ENCODE measurements at regions not wholly inside any gene's neighbourhood (a gene's known extent, or its start where the extent isn't known, plus 50 kb on each side); places are given as distances from the start of the nearest gene placed in this dataset.

DNA sequence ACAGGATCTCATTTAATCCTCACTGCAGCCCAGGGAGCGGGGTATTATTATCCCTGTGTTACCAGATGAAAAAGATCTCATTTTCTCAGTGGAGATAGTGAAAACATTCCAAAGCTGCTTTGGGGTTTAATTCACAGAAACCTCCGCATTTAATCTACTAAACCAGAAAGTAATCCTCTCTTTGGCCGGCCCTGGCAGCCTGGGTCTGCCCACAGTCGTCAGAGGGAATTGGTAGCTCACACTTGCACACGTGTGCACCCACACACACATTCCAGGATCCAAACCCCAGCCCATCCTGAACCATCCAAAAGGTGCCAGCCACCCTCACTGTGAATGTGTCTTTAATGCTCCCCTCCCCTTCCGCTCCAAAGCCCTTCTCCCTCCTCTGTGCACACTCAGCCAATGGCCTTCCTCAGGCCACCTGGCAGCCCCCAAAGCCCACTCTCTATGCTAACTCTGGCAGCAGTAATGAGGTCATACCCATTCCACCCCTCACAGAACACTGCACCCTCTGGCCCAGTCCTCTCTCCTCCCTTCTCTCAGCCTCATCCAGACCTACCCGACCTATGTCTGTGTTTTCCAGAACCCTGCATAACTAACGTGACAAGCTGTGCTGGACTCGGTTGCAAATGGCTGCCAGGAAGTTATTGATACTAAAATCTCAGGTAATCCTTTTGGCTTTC is 466.2 kb downstream of the SOX6 start:
- Mint-ChIP-seq H3K4me1 (ENCODE audit: low read depth) (no peaks in the 10 kb centered on the region), H3K4me3 (no peak overlapping the region), H3K27ac (no peak overlapping the region), H3K36me3 (ENCODE audit: low read depth) (no peaks in the 10 kb centered on the region), H3K27me3 (peaks cover 4% of the 10 kb centered on the region), H3K9me3 (no peaks in the 10 kb centered on the region)

DNA sequence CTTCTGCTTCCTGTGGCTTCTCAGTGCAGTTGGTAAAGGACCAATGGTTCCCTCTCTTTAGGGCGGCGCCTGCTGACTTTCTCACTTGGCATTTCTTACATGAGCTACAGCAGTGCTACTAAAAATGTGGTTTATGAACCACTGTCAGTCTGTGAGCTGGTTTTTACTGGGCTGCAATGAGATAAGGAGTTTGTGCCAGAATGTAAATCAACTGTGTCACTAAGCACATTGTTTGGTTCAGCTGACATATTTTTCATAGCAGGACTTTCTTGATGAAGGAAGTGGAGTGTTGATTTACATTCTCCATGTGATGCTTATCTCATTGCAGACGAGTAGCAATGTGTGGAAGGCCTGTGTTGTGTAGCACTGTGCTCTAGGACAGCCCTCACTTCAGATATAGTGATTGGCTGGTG is 463.3 kb downstream of the SOX6 start:
- no peaks in the 10 kb centered on the region for H3K4me1 Mint-ChIP-seq (ENCODE audit: low read depth)
- H3K27me3 Mint-ChIP-seq, result peaks cover 4% of the 10 kb centered on the region
- no peak overlapping the region for H3K27ac Mint-ChIP-seq
- no peaks in the 10 kb centered on the region for H3K36me3 Mint-ChIP-seq (ENCODE audit: low read depth)
- no peaks in the 10 kb centered on the region for H3K9me3 Mint-ChIP-seq
- H3K4me3 Mint-ChIP-seq, result no peak overlapping the region

DNA sequence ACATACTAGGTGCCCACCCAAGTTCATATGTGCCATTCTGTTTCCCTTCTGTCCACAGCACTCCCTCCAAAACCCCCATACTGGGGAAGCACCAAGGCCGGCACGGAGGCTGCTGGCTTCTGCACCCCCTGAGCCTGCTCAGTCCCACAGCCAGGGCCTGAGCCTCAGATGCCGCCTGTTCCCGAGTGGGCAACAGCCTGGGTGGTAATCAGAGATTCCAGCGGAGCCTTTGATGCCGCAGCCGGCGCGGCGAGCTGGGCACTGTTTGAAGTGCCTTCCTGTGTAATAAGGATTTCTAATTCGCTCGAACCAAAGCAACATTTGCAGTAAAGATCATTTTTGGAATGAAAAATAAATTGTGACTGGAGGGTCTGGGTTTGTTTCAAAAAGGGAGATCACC is 460.3 kb downstream of the SOX6 start:
- no peaks in the 10 kb centered on the region for H3K36me3 Mint-ChIP-seq (ENCODE audit: low read depth)
- no peaks in the 10 kb centered on the region for H3K9me3 Mint-ChIP-seq

DNA sequence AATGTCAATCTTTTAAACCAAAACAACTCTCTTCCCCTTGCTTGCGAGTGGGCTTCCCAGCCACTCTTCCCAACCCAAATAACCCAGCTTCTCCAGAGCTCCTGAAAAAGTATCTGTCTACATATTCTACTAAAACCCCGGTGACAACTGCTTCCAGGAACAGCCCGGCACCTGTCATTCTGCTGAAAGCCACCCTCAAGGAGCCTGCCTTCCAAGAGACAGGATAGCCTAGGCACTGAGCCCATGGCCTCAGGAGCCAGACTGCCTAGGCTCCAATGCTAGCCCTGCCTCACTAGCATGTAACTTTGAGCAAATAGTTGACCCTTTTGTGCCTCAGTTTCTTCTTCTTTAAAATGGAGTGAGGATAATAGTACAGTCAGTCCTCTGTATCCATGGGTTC is 459.8 kb downstream of the SOX6 start:
- no peaks in the 10 kb centered on the region for H3K27me3 Mint-ChIP-seq
- no peaks in the 10 kb centered on the region for H3K9me3 Mint-ChIP-seq
- no peak overlapping the region for H3K27ac Mint-ChIP-seq

More for the DNA sequence above, 460.3 kb downstream of the SOX6 start:
- Mint-ChIP-seq H3K27ac (no peak overlapping the region), H3K4me1 (ENCODE audit: low read depth) (no peaks in the 10 kb centered on the region), H3K27me3 (no peaks in the 10 kb centered on the region), H3K4me3 (no peak overlapping the region)

DNA sequence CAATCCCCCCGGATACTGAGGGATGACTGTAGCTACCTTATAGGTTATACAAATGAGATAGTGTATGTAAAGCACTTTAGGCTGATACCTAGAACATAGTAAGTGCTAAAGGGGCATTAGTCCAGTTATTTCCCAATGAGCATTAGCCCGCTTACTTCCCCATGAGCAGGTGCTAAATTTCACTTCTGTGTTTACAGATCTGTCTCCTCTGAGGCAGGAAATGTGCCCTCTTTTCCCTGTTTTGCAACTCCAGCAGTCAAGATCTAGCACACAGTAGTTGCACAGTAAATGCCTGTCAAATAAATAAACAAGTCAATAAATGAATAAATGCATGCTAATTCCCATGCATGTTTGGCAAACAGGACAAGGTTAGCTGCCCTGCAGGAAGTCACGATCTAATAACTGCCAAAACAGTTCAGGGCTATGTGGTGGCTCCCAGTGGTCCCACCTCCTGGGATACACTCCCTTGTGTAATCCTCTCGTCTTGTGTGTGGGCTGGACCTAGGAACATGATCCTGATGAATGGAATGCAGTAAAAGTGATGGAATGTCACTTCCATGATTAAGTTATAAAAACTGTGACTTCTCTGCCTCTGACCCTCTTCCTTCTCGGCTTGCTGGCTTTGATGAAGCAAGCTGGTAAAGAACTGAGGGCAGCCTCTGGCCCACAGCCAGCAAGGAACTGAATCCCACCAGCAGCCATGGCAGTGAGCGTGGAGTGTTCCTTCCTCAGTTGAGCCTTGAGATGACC is 459.0 kb downstream of the SOX6 start:
- no peaks in the 10 kb centered on the region for H3K9me3 Mint-ChIP-seq
- H3K4me3 Mint-ChIP-seq, result no peak overlapping the region
- no peaks in the 10 kb centered on the region for H3K36me3 Mint-ChIP-seq (ENCODE audit: low read depth)
- H3K27me3 Mint-ChIP-seq, result no peaks in the 10 kb centered on the region
- H3K4me1 Mint-ChIP-seq (ENCODE audit: low read depth), result no peaks in the 10 kb centered on the region
- H3K27ac Mint-ChIP-seq, result no peak overlapping the region

More for the DNA sequence above, 459.8 kb downstream of the SOX6 start:
- Mint-ChIP-seq H3K4me1 (ENCODE audit: low read depth) (no peaks in the 10 kb centered on the region), H3K4me3 (no peak overlapping the region), H3K36me3 (ENCODE audit: low read depth) (no peaks in the 10 kb centered on the region)

DNA sequence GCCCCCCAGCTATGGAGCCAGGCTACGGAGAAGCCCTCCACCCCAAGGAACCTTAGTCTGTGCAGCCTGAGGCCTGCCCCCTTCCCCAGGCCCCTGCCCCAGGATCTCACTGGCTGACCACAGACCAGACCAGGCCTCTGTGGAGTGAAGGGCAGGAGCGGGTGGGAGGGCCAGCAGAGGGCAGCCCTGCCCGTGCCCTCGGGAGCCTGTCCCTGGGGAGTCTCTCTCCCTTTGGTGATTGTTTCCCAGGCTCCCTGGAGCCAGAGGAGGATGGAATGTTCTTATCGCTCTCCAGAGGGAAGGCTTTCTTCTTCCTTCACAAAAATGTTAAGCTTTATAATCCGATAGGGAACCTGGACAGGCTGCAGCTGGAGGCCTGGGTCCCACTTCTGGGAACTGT is 455.3 kb downstream of the SOX6 start:
- Mint-ChIP-seq H3K4me3 (no peak overlapping the region), H3K9me3 (no peaks in the 10 kb centered on the region), H3K36me3 (ENCODE audit: low read depth) (no peaks in the 10 kb centered on the region)

DNA sequence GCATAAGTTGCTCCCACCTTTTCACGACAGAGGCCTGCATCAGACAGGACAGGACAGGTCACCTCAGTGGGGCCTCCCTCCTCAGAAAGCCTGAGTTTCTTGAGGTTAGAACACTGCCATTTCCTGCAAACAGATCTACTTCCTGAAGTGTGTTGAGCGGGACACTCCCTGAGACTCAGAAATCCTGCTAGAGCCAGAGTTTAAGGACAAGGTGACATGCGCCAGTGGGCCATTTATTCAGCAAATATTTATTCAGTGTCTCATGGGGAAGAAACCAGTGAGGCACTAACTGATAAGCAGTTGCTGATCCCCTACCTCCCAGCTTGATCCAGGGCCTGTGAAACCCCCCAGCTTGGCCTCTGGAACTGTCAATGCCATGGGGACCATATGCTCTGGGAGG is 454.6 kb downstream of the SOX6 start:
- no peaks in the 10 kb centered on the region for H3K9me3 Mint-ChIP-seq
- H3K36me3 Mint-ChIP-seq (ENCODE audit: low read depth), result no peaks in the 10 kb centered on the region
- H3K27ac Mint-ChIP-seq, result no peak overlapping the region
- no peak overlapping the region for H3K4me3 Mint-ChIP-seq
- no peaks in the 10 kb centered on the region for H3K4me1 Mint-ChIP-seq (ENCODE audit: low read depth)
- no peaks in the 10 kb centered on the region for H3K27me3 Mint-ChIP-seq

More for the DNA sequence above, 455.3 kb downstream of the SOX6 start:
- Mint-ChIP-seq H3K4me1 (ENCODE audit: low read depth) (no peaks in the 10 kb centered on the region), H3K27me3 (no peaks in the 10 kb centered on the region), H3K27ac (no peak overlapping the region)

DNA sequence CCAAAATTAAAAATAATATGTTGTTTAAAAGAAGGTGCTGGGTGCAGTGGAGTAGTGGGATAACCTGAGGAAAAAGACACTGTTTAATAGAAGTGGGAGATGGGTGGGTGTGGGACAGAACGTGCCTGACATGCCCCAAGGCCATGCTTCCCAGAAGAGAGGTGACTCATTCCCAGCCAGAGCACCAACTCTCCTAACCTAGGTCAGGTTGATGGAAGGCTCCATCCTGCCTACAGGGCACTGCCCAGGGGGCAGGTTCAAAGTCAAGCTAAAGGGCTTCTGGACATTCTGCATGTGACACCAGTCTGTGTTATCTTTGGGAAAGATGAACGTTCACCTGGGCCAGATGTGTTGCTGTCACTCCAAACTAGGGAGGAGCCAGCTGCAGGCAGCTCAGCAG is 453.1 kb downstream of the SOX6 start:
- Mint-ChIP-seq H3K27ac (no peak overlapping the region), H3K27me3 (no peaks in the 10 kb centered on the region), H3K4me1 (ENCODE audit: low read depth) (no peaks in the 10 kb centered on the region), H3K4me3 (no peak overlapping the region), H3K9me3 (no peaks in the 10 kb centered on the region), H3K36me3 (ENCODE audit: low read depth) (no peaks in the 10 kb centered on the region)

DNA sequence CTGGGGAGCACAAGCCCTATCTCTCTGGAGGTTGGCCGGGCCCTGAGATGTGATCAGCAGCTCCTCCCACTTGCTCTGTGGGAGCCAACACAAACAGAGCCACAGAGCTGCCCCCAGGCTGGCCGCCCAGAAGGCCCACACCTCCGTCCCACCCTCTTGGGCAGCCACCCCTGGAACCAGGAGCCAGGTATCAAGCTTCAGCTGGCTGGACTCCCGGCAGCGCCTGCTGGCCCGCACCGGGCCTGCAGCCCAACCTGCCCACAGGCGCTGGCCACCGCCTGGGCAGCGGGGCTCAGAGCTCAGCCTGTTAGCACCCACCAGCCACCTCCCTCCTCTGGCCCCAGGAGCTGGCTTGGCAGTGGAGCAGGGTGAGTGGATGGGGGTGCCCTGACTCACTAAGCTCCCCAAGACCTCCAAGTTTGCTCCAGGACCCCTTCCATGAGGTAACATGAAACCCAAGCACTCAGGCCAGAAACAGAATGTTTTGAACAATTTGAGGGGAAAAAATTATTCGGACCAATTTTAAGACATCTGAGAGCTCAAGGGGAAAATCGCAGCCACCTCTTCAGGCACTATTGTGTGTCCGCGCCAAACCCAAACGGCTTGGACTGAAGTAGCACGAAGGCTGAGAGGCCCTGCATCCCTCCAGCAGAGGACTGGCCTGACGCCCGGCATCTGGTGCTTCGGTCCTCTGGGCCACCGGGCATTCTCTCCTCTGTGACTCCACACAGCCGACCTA is 450.8 kb downstream of the SOX6 start:
- H3K27me3 Mint-ChIP-seq, result no peaks in the 10 kb centered on the region
- no peak overlapping the region for H3K27ac Mint-ChIP-seq
- no peaks in the 10 kb centered on the region for H3K36me3 Mint-ChIP-seq (ENCODE audit: low read depth)
- H3K9me3 Mint-ChIP-seq, result no peaks in the 10 kb centered on the region
- no peaks in the 10 kb centered on the region for H3K4me1 Mint-ChIP-seq (ENCODE audit: low read depth)
- no peak overlapping the region for H3K4me3 Mint-ChIP-seq

DNA sequence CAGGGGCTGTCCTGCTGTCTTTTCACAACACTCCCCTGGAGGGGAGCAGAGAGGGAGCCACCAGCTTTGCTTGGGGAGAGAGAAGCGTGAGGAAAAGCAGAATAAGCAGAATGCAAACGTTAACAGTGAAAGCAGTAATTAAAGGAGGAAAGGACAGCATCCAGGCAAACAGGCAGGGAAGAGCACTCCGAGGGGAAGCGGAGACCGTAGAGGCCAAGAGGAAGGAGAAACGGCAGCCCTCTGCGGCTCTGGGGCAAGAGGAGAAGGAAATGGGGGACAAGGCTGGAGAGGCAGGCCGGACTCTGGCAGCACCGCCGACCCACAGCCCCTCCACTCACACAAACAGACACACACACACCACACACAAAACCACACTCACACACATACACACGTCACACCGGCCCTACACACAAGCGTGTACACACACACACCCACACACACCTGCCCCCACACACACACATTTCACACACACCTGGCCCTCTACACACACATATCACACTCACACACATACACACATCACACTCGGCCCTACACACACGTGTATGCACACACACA is 449.8 kb downstream of the SOX6 start:
- Mint-ChIP-seq H3K4me1 (ENCODE audit: low read depth) (no peaks in the 10 kb centered on the region), H3K27me3 (no peaks in the 10 kb centered on the region), H3K36me3 (ENCODE audit: low read depth) (no peaks in the 10 kb centered on the region), H3K9me3 (no peaks in the 10 kb centered on the region), H3K4me3 (no peak overlapping the region), H3K27ac (no peak overlapping the region)

DNA sequence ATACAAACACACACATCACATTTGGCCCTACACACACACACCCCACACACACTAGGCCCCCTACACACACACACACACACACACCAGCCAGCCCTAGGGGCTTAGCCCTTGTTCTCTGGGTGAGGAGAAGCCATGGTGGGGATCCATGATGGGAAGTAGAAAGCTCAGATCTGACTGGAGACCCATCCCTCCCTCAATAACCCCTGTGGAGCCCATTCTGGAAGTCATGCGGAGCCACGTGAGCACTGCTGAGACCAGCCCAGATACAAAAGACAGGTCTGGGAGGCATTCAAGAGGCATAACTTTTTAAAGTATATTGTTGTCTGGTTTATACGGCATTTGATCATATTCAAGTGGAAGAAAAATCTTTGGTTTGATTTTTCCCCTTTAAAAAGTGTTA is 448.5 kb downstream of the SOX6 start:
- no peak overlapping the region for H3K27ac Mint-ChIP-seq
- H3K9me3 Mint-ChIP-seq, result no peaks in the 10 kb centered on the region
- H3K4me3 Mint-ChIP-seq, result no peak overlapping the region
- no peaks in the 10 kb centered on the region for H3K27me3 Mint-ChIP-seq
- H3K36me3 Mint-ChIP-seq (ENCODE audit: low read depth), result no peaks in the 10 kb centered on the region
- H3K4me1 Mint-ChIP-seq (ENCODE audit: low read depth), result no peaks in the 10 kb centered on the region

DNA sequence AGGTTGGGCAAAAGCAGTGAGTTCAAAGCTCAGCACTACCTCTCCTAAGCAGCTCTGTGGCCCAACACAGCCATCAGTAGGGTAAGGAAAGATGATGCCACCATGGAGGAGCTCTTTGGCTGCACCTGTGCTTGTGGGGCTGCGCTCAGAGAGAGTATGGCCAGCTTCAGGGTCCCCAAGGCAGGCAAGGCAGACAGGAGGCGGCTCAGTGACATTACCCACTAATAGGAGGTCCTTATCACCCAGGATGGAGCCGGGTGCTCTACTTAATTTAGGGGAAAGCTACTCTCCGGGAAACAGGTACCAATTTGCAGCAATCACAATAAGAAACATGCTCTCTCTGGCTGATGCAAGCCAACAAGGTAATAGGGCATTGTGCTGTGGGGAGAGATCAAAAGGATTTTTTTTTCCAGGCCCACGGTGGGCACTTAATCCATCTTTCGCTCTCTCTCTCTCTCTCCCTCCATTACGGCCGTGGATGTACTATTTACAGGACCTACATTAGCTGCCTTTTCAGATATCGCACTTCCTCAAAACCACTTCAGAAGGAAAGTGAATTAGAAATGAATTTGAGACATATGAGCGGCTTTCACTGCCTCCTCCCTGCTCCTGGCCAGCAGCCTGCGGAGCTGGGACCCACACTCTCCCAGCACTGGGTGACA is 446.3 kb downstream of the SOX6 start:
- Mint-ChIP-seq H3K9me3 (no peaks in the 10 kb centered on the region), H3K27me3 (no peaks in the 10 kb centered on the region), H3K4me3 (no peak overlapping the region), H3K27ac (no peak overlapping the region), H3K4me1 (ENCODE audit: low read depth) (no peaks in the 10 kb centered on the region), H3K36me3 (ENCODE audit: low read depth) (no peaks in the 10 kb centered on the region)

DNA sequence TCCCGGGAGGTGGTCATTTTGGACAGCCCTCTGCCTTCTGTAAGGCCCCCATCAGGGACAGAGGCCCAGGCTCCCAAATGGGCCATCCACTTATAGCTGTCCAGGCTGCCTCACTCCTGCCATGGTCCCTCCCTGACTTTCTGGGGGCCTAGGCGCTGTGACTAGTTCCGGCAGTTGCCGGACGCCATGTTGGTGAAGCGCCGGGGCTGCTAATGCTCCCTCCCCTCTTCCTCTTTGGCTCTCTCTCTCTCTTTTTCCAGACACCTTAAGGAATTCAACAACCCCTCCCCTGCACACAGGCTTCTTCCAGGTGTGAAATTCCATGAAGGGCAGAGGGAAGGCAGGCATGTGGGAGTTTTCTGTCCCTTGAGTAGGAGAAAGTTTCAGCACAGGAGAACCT is 445.6 kb downstream of the SOX6 start:
- no peaks in the 10 kb centered on the region for H3K36me3 Mint-ChIP-seq (ENCODE audit: low read depth)
- no peak overlapping the region for H3K4me3 Mint-ChIP-seq
- H3K27me3 Mint-ChIP-seq, result no peaks in the 10 kb centered on the region
- H3K4me1 Mint-ChIP-seq (ENCODE audit: low read depth), result no peaks in the 10 kb centered on the region
- H3K9me3 Mint-ChIP-seq, result no peaks in the 10 kb centered on the region
- no peak overlapping the region for H3K27ac Mint-ChIP-seq

DNA sequence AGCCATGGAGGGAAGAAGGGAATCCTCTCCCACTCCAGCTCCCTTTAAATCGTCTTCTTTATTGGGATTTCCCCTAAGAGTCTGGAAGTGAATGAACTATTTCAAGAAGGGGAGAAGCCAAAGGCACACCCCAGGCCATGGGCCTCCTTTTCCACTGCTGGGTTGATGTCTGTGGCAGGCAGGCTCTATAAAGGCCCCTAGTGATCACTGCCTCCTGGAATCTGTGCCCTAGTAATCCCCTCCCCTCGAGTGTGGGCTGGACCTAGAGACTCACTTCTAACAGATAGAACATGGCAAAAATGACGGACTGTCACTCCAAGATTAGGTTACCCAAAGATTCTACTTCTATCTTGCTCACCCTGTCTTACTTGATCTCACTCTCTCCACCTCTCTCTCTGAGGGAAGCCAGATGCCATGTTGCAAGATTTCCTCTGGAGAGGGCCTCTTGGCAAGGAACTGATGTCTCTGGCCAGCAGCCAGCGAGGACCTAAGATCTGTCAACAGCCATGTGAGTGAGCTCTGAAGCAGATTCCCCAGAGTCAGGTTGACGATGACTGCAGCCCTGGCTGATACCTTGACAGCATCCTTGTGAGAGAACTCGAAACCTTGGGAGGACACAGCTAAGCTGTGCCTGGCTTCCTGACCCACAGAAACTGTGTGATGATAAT is 444.8 kb downstream of the SOX6 start:
- no peaks in the 10 kb centered on the region for H3K27me3 Mint-ChIP-seq
- no peaks in the 10 kb centered on the region for H3K9me3 Mint-ChIP-seq
- H3K27ac Mint-ChIP-seq, result no peak overlapping the region
- H3K36me3 Mint-ChIP-seq (ENCODE audit: low read depth), result no peaks in the 10 kb centered on the region
- H3K4me1 Mint-ChIP-seq (ENCODE audit: low read depth), result no peaks in the 10 kb centered on the region
- no peak overlapping the region for H3K4me3 Mint-ChIP-seq

All from stimulated activated naive CD8-positive, alpha-beta T cell treated with anti-CD3 and anti-CD28 coated beads, Interleukin-15, Interleukin-2, amounts not matched to agents 100 ng/mL and 50 ng/mL, for 24 hours (primary cell).